ENCODE measurements at regions not wholly inside any gene's neighbourhood (a gene's known extent, or its start where the extent isn't known, plus 50 kb on each side); places are given as distances from the start of the nearest gene placed in this dataset.

GRCh38 chr6:164436976-164437375 lies 872.4 kb downstream of the C6orf118 start:
- no peak overlapping the region for H2AFZ ChIP-seq (ENCODE audit: low read length)
- no peaks in the 10 kb centered on the region for H3K4me1 ChIP-seq (ENCODE audit: low read length)
- no peaks in the 10 kb centered on the region for H4K20me1 ChIP-seq (ENCODE audit: insufficient read depth, low read length)
- H3K36me3 ChIP-seq (replicated peaks; ENCODE audit: insufficient read depth, low read length), result no peaks in the 10 kb centered on the region
- no peaks in the 10 kb centered on the region for H3K27me3 ChIP-seq (replicated peaks; ENCODE audit: insufficient read depth, low read length)
- no peak overlapping the region for H3K27ac ChIP-seq (ENCODE audit: low read length)
- H3K9ac ChIP-seq (ENCODE audit: low read length), result no peak overlapping the region
- no peak overlapping the region for H3K4me3 ChIP-seq (ENCODE audit: low read length)
- H3F3A ChIP-seq (ENCODE audit: insufficient read depth, low read length), result no peaks in the 10 kb centered on the region
- no peaks in the 10 kb centered on the region for H3K79me2 ChIP-seq (ENCODE audit: low read length)
- no peaks in the 10 kb centered on the region for H3K9me2 ChIP-seq (replicated peaks; ENCODE audit: insufficient read depth, low read length)
- H3K4me2 ChIP-seq (ENCODE audit: low read depth, low read length), result no peak overlapping the region
- H3K9me3 ChIP-seq (replicated peaks; ENCODE audit: insufficient read depth, low read length), result no peaks in the 10 kb centered on the region
- no peak for DNase-seq
- TF ChIP-seq EZH2phosphoT487 (IDR thresholded peaks at IDR 0.05; ENCODE audit: low read length) (no peak), CTCF (IDR thresholded peaks at IDR 0.05; ENCODE audit: low read length) (no peak), EZH2 (optimal IDR thresholded peaks at IDR 0.05; ENCODE audit: low read depth, low read length) (no peak)

GRCh38 chr6:164427728-164428402 lies 881.5 kb downstream of the C6orf118 start:
- H3K4me1 ChIP-seq (ENCODE audit: low read length), result no peaks in the 10 kb centered on the region
- H4K20me1 ChIP-seq (ENCODE audit: insufficient read depth, low read length), result no peaks in the 10 kb centered on the region
- H3K36me3 ChIP-seq (replicated peaks; ENCODE audit: insufficient read depth, low read length), result no peaks in the 10 kb centered on the region
- no peak overlapping the region for H3K4me3 ChIP-seq (ENCODE audit: low read length)
- no peak for DNase-seq
- H3K79me2 ChIP-seq (ENCODE audit: low read length), result no peaks in the 10 kb centered on the region
- no peak overlapping the region for H3K4me2 ChIP-seq (ENCODE audit: low read depth, low read length)
- no peak overlapping the region for H3K9ac ChIP-seq (ENCODE audit: low read length)
- H3K27me3 ChIP-seq (replicated peaks; ENCODE audit: insufficient read depth, low read length), result no peaks in the 10 kb centered on the region
- no peaks in the 10 kb centered on the region for H3F3A ChIP-seq (ENCODE audit: insufficient read depth, low read length)
- TF ChIP-seq EZH2 (optimal IDR thresholded peaks at IDR 0.05; ENCODE audit: low read depth, low read length), result no peak
- H3K9me2 ChIP-seq (replicated peaks; ENCODE audit: insufficient read depth, low read length), result no peaks in the 10 kb centered on the region
- no peak overlapping the region for H2AFZ ChIP-seq (ENCODE audit: low read length)
- no peak overlapping the region for H3K27ac ChIP-seq (ENCODE audit: low read length)
- no peaks in the 10 kb centered on the region for H3K9me3 ChIP-seq (replicated peaks; ENCODE audit: insufficient read depth, low read length)

- Histone ChIP-seq H3K4me1 (ENCODE audit: low read length) (no peaks in the 10 kb centered on the region), H3K9ac (ENCODE audit: low read length) (no peak overlapping the region), H3K9me3 (replicated peaks; ENCODE audit: insufficient read depth, low read length) (no peaks in the 10 kb centered on the region), H3K27me3 (replicated peaks; ENCODE audit: insufficient read depth, low read length) (no peaks in the 10 kb centered on the region), H2AFZ (ENCODE audit: low read length) (no peak overlapping the region), H3K4me2 (ENCODE audit: low read depth, low read length) (no peak overlapping the region), H3F3A (ENCODE audit: insufficient read depth, low read length) (no peaks in the 10 kb centered on the region), H3K36me3 (replicated peaks; ENCODE audit: insufficient read depth, low read length) (no peaks in the 10 kb centered on the region), H4K20me1 (ENCODE audit: insufficient read depth, low read length) (no peaks in the 10 kb centered on the region), H3K4me3 (ENCODE audit: low read length) (no peak overlapping the region), H3K79me2 (ENCODE audit: low read length) (no peaks in the 10 kb centered on the region), H3K27ac (ENCODE audit: low read length) (no peak overlapping the region), H3K9me2 (replicated peaks; ENCODE audit: insufficient read depth, low read length) (no peaks in the 10 kb centered on the region)
- no peak for TF ChIP-seq EZH2phosphoT487 (IDR thresholded peaks at IDR 0.05; ENCODE audit: low read length)
- no peak for TF ChIP-seq CTCF (IDR thresholded peaks at IDR 0.05; ENCODE audit: low read length)
- no peak for TF ChIP-seq EZH2 (optimal IDR thresholded peaks at IDR 0.05; ENCODE audit: low read depth, low read length)
- DNase-seq, result no peak
Observed at GRCh38 chr6:164424489-164424888, 884.9 kb downstream of the C6orf118 start.

GRCh38 chr6:164419099-164419498 lies 890.3 kb downstream of the C6orf118 start:
- Histone ChIP-seq H3K36me3 (replicated peaks; ENCODE audit: insufficient read depth, low read length) (no peaks in the 10 kb centered on the region), H3K9ac (ENCODE audit: low read length) (no peak overlapping the region)

More at GRCh38 chr6:164419099-164419498, 890.3 kb downstream of the C6orf118 start:
- no peaks in the 10 kb centered on the region for H3K4me1 ChIP-seq (ENCODE audit: low read length)
- TF ChIP-seq EZH2 (optimal IDR thresholded peaks at IDR 0.05; ENCODE audit: low read depth, low read length), result no peak
- H3K27ac ChIP-seq (ENCODE audit: low read length), result no peak overlapping the region
- no peak overlapping the region for H3K4me3 ChIP-seq (ENCODE audit: low read length)
- no peaks in the 10 kb centered on the region for H3K27me3 ChIP-seq (replicated peaks; ENCODE audit: insufficient read depth, low read length)
- no peaks in the 10 kb centered on the region for H3K9me3 ChIP-seq (replicated peaks; ENCODE audit: insufficient read depth, low read length)
- H3K4me2 ChIP-seq (ENCODE audit: low read depth, low read length), result no peak overlapping the region
- no peak overlapping the region for H2AFZ ChIP-seq (ENCODE audit: low read length)
- H3K9me2 ChIP-seq (replicated peaks; ENCODE audit: insufficient read depth, low read length), result no peaks in the 10 kb centered on the region
- no peaks in the 10 kb centered on the region for H3F3A ChIP-seq (ENCODE audit: insufficient read depth, low read length)
- no peak for DNase-seq
- no peaks in the 10 kb centered on the region for H4K20me1 ChIP-seq (ENCODE audit: insufficient read depth, low read length)
- H3K79me2 ChIP-seq (ENCODE audit: low read length), result no peaks in the 10 kb centered on the region

All from MM.1S (cell line).